H1 (cell line): ENCODE measurements at regions not wholly inside any gene's neighbourhood (a gene's known extent, or its start where the extent isn't known, plus 50 kb on each side); places are given as distances from the start of the nearest gene placed in this dataset.

ENCODE experiments used
- CTCF ChIA-PET: fragments of 300-600 bp; sonication (Branson Sonifier 250); formaldehyde crosslinking; loops from one replicate; lab custom pipeline; 2021; ENCODE audit not compliant: partially characterized antibody; lab: Charles Lee
- POLR2A ChIA-PET: fragments of 300-600 bp; sonication (Branson Sonifier 250); formaldehyde crosslinking; loops from one replicate; lab custom pipeline; 2021; ENCODE audit warnings: inconsistent platforms; ENCODE audit not compliant: partially characterized antibody; lab: Charles Lee
- DNase-seq, 2 experiments: peaks; one replicate each; pipeline versions ENCODE4 v3.0.0 to v3.0.0-alpha.2; 2010 to 2022; ENCODE audit warnings: low spot score in 2 of 2, low read depth in 1 of 2, mixed read lengths in 1 of 2
- FAIRE-seq: peaks from 2 replicates; lab custom pipeline; 2011; peaks lifted over from hg19 to GRCh38; lab: Jason Lieb, UNC
- H2AFZ ChIP-seq: 2 replicates; pipeline ENCODE4 v1.8.1; 2012; ENCODE audit warnings: low read length, inconsistent platforms
- H2AK5ac ChIP-seq: 2 replicates; pipeline ENCODE4 v1.6.1; 2013; ENCODE audit warnings: low read depth, low read length
- H2BK120ac ChIP-seq: replicated peaks from 2 replicates; pipeline ENCODE3; 2013; ENCODE audit warnings: low read depth, low read length, inconsistent platforms
- H2BK12ac ChIP-seq: 2 replicates; pipeline ENCODE4 v1.6.1; 2013; ENCODE audit warnings: low read depth, low read length
- H2BK15ac ChIP-seq: 2 replicates; pipeline ENCODE4 v1.6.1; 2013; ENCODE audit warnings: low read length
- H2BK20ac ChIP-seq: 2 replicates; pipeline ENCODE4 v1.6.1; 2013; ENCODE audit warnings: low read length
- H2BK5ac ChIP-seq: 2 replicates; pipeline ENCODE4 v1.6.1; 2013; ENCODE audit warnings: low read depth, low read length
- H3K14ac ChIP-seq: 2 replicates; pipeline ENCODE4 v1.6.1; 2013; ENCODE audit warnings: inconsistent platforms; ENCODE audit not compliant: insufficient read length
- H3K18ac ChIP-seq: 2 replicates; pipeline ENCODE4 v1.6.1; 2013; ENCODE audit warnings: low read length; ENCODE audit errors: extremely low read depth
- H3K23ac ChIP-seq: 2 replicates; pipeline ENCODE4 v1.6.1; 2013; ENCODE audit warnings: inconsistent platforms; ENCODE audit not compliant: insufficient read length
- H3K23me2 ChIP-seq: 2 replicates; pipeline ENCODE4 v1.6.1; 2013; ENCODE audit warnings: low read depth, low read length
- H3K27ac ChIP-seq: 2 replicates; pipeline ENCODE4 v1.6.1; 2011; ENCODE audit warnings: low read depth, low read length, inconsistent platforms
- H3K27me3 ChIP-seq, 4 experiments: replicated peaks in 1 of 4; 1 replicate in 1 of 4; 2 replicates in 3 of 4; pipeline versions ENCODE4 v1.6.1 to v1.8.1; 2011 to 2013; ENCODE audit warnings: low read length in 3 of 4, mild to moderate bottlenecking in 3 of 4, inconsistent platforms in 2 of 4, mixed read lengths in 2 of 4, moderate library complexity in 1 of 4; ENCODE audit not compliant: control insufficient read depth in 3 of 4, insufficient read depth in 3 of 4; ENCODE audit errors: extremely low read depth in 1 of 4
- H3K36me3 ChIP-seq, 4 experiments: 2 replicates each; pipeline versions ENCODE4 v1.6.1 to v1.8.1; 2011 to 2013; ENCODE audit warnings: mild to moderate bottlenecking in 4 of 4, low read length in 3 of 4, moderate library complexity in 2 of 4, control low read depth in 1 of 4, inconsistent platforms in 1 of 4; ENCODE audit not compliant: insufficient read depth in 4 of 4, control insufficient read depth in 2 of 4
- H3K4ac ChIP-seq: replicated peaks from 2 replicates; pipeline ENCODE3; 2013; ENCODE audit warnings: low read length, low read depth, mixed read lengths, inconsistent platforms; ENCODE audit not compliant: insufficient read length
- H3K4me1 ChIP-seq, 4 experiments: replicated peaks in 1 of 4; 1 replicate in 1 of 4; 2 replicates in 3 of 4; pipeline versions ENCODE4 v1.6.1 to v1.8.1; 2011 to 2013; ENCODE audit warnings: low read length in 3 of 4, inconsistent platforms in 2 of 4, mixed read lengths in 1 of 4; ENCODE audit not compliant: insufficient read depth in 4 of 4, control insufficient read depth in 3 of 4
- H3K4me2 ChIP-seq, 2 experiments: 2 replicates each; pipeline versions ENCODE4 v1.6.1 to v1.8.1; 2011 to 2013; ENCODE audit warnings: low read depth in 2 of 2, low read length in 2 of 2, control low read depth in 1 of 2, inconsistent platforms in 1 of 2, mild to moderate bottlenecking in 1 of 2; ENCODE audit not compliant: insufficient read depth in 1 of 2
- H3K4me3 ChIP-seq, 4 experiments: fragments of 200-600, 300-600 bp in 1 of 4; sonication (generic), shearing (Covaris generic), sonication (Bioruptor Twin) in 1 of 4; 2 replicates each; pipeline versions ENCODE4 v1.5.1 to v1.8.1; 2011 to 2016; ENCODE audit warnings: low read length in 4 of 4, low read depth in 3 of 4, control low read depth in 2 of 4, inconsistent platforms in 2 of 4, mild to moderate bottlenecking in 2 of 4, mixed read lengths in 1 of 4, moderate library complexity in 1 of 4; ENCODE audit not compliant: insufficient read depth in 2 of 4; ENCODE audit errors: extremely low read depth in 1 of 4
- H3K56ac ChIP-seq: replicated peaks from 2 replicates; pipeline ENCODE3; 2013; ENCODE audit warnings: low read depth, mild to moderate bottlenecking, mixed read lengths, low read length, inconsistent platforms; ENCODE audit not compliant: insufficient read length
- H3K79me1 ChIP-seq: 2 replicates; pipeline ENCODE4 v1.6.1; 2013; ENCODE audit warnings: low read depth, low read length, control low read depth
- H3K79me2 ChIP-seq, 2 experiments: 2 replicates each; pipeline versions ENCODE4 v1.6.1 to v1.8.1; 2012 to 2013; ENCODE audit warnings: low read length in 2 of 2, mild to moderate bottlenecking in 2 of 2, inconsistent platforms in 1 of 2; ENCODE audit not compliant: insufficient read depth in 2 of 2, control insufficient read depth in 1 of 2
- H3K9ac ChIP-seq, 4 experiments: replicated peaks in 1 of 4; 1 replicate in 1 of 4; 2 replicates in 3 of 4; pipeline versions ENCODE4 v1.6.1 to v1.8.1; 2011 to 2013; ENCODE audit warnings: low read depth in 3 of 4, low read length in 3 of 4, control low read depth in 2 of 4, mild to moderate bottlenecking in 2 of 4, moderate library complexity in 2 of 4, inconsistent platforms in 1 of 4; ENCODE audit errors: extremely low read depth in 1 of 4
- H3K9me3 ChIP-seq, 2 experiments: 2 replicates each; pipeline versions ENCODE4 v1.6.1 to v1.8.1; 2012 to 2013; ENCODE audit warnings: mild to moderate bottlenecking in 2 of 2, moderate library complexity in 2 of 2, control low read depth in 1 of 2, inconsistent platforms in 1 of 2, low read depth in 1 of 2, low read length in 1 of 2, mixed read lengths in 1 of 2; ENCODE audit not compliant: insufficient read depth in 2 of 2
- H4K20me1 ChIP-seq, 2 experiments: replicated peaks in 1 of 2; 2 replicates each; pipeline versions ENCODE3 to v1.8.1; 2011 to 2013; ENCODE audit warnings: inconsistent platforms in 2 of 2, low read length in 2 of 2, mild to moderate bottlenecking in 1 of 2; ENCODE audit not compliant: insufficient read depth in 2 of 2, control insufficient read depth in 1 of 2
- H4K5ac ChIP-seq: 2 replicates; pipeline ENCODE4 v1.6.1; 2013; ENCODE audit warnings: low read length, low read depth, mixed read lengths, inconsistent platforms; ENCODE audit not compliant: insufficient read length
- H4K8ac ChIP-seq: 2 replicates; pipeline ENCODE4 v1.8.0; 2013; ENCODE audit warnings: mild to moderate bottlenecking, moderate library complexity, low read length, inconsistent platforms; ENCODE audit not compliant: insufficient read depth; ENCODE audit errors: extremely low read depth
- H4K91ac ChIP-seq: replicated peaks from 2 replicates; pipeline ENCODE3; 2013; ENCODE audit warnings: low read length, mixed read lengths, inconsistent platforms; ENCODE audit not compliant: insufficient read length
- BACH1 ChIP-seq: IDR thresholded peaks from 2 replicates; pipeline ENCODE4 v1.6.1; 2012; ENCODE audit warnings: low read length, improper control_type of control experiment
- E2F6 ChIP-seq: IDR thresholded peaks from 2 replicates; pipeline ENCODE4 v1.6.1; 2012; ENCODE audit warnings: inconsistent platforms
- POLR2AphosphoS5 ChIP-seq: IDR thresholded peaks from 2 replicates; pipeline ENCODE4 v1.6.1; 2011; ENCODE audit warnings: low read depth, low read length
- SP2 ChIP-seq: IDR thresholded peaks from 2 replicates; pipeline ENCODE4 v1.6.1; 2012; ENCODE audit warnings: mild to moderate bottlenecking, low read length, inconsistent platforms
- SP4 ChIP-seq: IDR thresholded peaks from 2 replicates; pipeline ENCODE4 v1.6.1; 2012; ENCODE audit warnings: low read length, inconsistent platforms
- SUZ12 ChIP-seq: fragments of 200-600 bp; sonication (generic); IDR thresholded peaks from 2 replicates; pipeline ENCODE4 v1.6.1; 2012; ENCODE audit warnings: mild to moderate bottlenecking, inconsistent platforms, low read length, moderate library complexity, mixed read lengths
- WGBS, 2 experiments: shearing (Covaris generic) in 1 of 2; methylation state at CpG; one replicate each; pipeline versions ENCODE4 v1.1.6 to v1.1.7; 2013 to 2015; ENCODE audit warnings: low lambda C conversion rate in 2 of 2, mixed read lengths in 2 of 2, inconsistent platforms in 1 of 2, low coverage in 1 of 2, missing lambda C conversion rate in 1 of 2; ENCODE audit not compliant: insufficient replicate concordance in 2 of 2, insufficient coverage in 1 of 2, insufficient read length in 1 of 2; ENCODE audit errors: extremely low coverage in 1 of 2, missing lambda C conversion rate in 1 of 2; 5-methylcytosine and 5-hydroxymethylcytosine counted together

- Histone ChIP-seq H3K79me1 (peaks cover 11% of the 10 kb centered on the region), H3K9ac (no peak overlapping the region), H2BK20ac (no peak overlapping the region), H3K4me3 (no peak overlapping the region), H2AFZ (no peak overlapping the region), H3K4ac (no peak overlapping the region), H3K27ac (no peak overlapping the region), H4K20me1 (peaks cover 5 to 17% of the 10 kb centered on the region in 2 experiments), H3K9me3 (no peaks in the 10 kb centered on the region), H3K36me3 (peaks cover 0 to 8% (median 3%) of the 10 kb centered on the region in 4 experiments; a peak in 5 of 8 replicates), H2BK15ac (no peak overlapping the region), H3K18ac (no peak overlapping the region), H3K79me2 (peaks cover 0 to under 1% of the 10 kb centered on the region in 2 experiments; a peak in 1 of 4 replicates), H3K14ac (no peak overlapping the region), H3K27me3 (no peaks in the 10 kb centered on the region), H3K4me2 (no peak overlapping the region), H4K5ac (no peak overlapping the region), H4K91ac (no peak overlapping the region), H4K8ac (no peak overlapping the region; the same call in 1 of the 2 replicates), H2BK120ac (no peak overlapping the region), H2AK5ac (no peak overlapping the region), H3K4me1 (peaks cover 0 to 8% (median 0%) of the 10 kb centered on the region in 4 experiments; a peak in 2 of 7 replicates), H3K56ac (no peak overlapping the region), H2BK12ac (no peak overlapping the region), H2BK5ac (no peak overlapping the region; the same call in 1 of the 2 replicates), H3K23ac (no peak overlapping the region), H3K23me2 (no peaks in the 10 kb centered on the region)
- FAIRE-seq, result no peak
- ChIA-PET POLR2A (no interaction called here), CTCF (interaction anchor here (0.7 to 1.4 kb wide), 6 partner anchors 8 to 302 kb away, joined by 3 to 7 read pairs (median 3); no protein-coding TSS in a partner anchor)
- 90% methylated on average over 23 of the region's 25 CpGs; no CpG with 5 or more reads in 1 of the 2 experiments for WGBS, 2 experiments
- no peak for DNase-seq
- no peak for TF ChIP-seq SUZ12
- no peak for TF ChIP-seq POLR2AphosphoS5
- no peak for TF ChIP-seq BACH1
- no peak for TF ChIP-seq SP2
- TF ChIP-seq SP4, result no peak
- no peak for TF ChIP-seq E2F6
Measured at GRCh38 chr12:124449623-124450375, 117.6 kb downstream of the NCOR2 start.
